Nephron (organoid): ENCODE measurements at regions not wholly inside any gene's neighbourhood (a gene's known extent, or its start where the extent isn't known, plus 50 kb on each side); places are given as distances from the start of the nearest gene placed in this dataset.
A peak's percentile ranks its signal among the peaks of the same experiment; 100 is the strongest.

ENCODE experiments used
- H3K27ac Mint-ChIP-seq, 3 experiments: 2 replicates each; pipeline ENCODE4 v1.8.0; 2020; ENCODE audit warnings: mixed read lengths in 3 of 3, mild to moderate bottlenecking in 2 of 3, moderate library complexity in 1 of 3
- H3K27me3 Mint-ChIP-seq: 2 replicates; pipeline ENCODE4 v1.8.0; 2021; ENCODE audit warnings: low read depth, mild to moderate bottlenecking, moderate library complexity, mixed read lengths
- H3K36me3 Mint-ChIP-seq: 2 replicates; pipeline ENCODE4 v1.8.0; 2020; ENCODE audit warnings: low read depth, mixed read lengths
- H3K4me1 Mint-ChIP-seq: 2 replicates; pipeline ENCODE4 v1.8.0; 2020; ENCODE audit warnings: mixed read lengths
- H3K4me3 Mint-ChIP-seq, 3 experiments: 2 replicates each; pipeline ENCODE4 v1.8.0; 2020; ENCODE audit warnings: mild to moderate bottlenecking in 3 of 3, mixed read lengths in 3 of 3, moderate library complexity in 2 of 3
- H3K9me3 Mint-ChIP-seq: 2 replicates; pipeline ENCODE4 v1.8.0; 2020; ENCODE audit warnings: mixed read lengths
- CTCF ChIP-seq, 3 experiments: fragments of 200-600 bp; sonication (generic); IDR thresholded peaks; one replicate each; pipeline ENCODE4 v1.5.0; 2021; ENCODE audit warnings: antibody characterized with exemption in 3 of 3; ENCODE audit not compliant: unreplicated experiment in 3 of 3

GRCh38 chr17:53017227-53017626, 805.5 kb upstream of the KIF2B start:
- H3K36me3 Mint-ChIP-seq: no peaks in the 10 kb centered on the region
- H3K9me3 Mint-ChIP-seq: peaks cover 8% of the 10 kb centered on the region
- no peak overlapping the region for H3K4me3 Mint-ChIP-seq
- H3K27me3 Mint-ChIP-seq: no peaks in the 10 kb centered on the region
- TF ChIP-seq CTCF (IDR thresholded peaks at IDR 0.05; ENCODE audit: unreplicated experiment in 3 of 3): no peak
- H3K4me1 Mint-ChIP-seq: no peaks in the 10 kb centered on the region
- no peak overlapping the region for H3K27ac Mint-ChIP-seq

DNA sequence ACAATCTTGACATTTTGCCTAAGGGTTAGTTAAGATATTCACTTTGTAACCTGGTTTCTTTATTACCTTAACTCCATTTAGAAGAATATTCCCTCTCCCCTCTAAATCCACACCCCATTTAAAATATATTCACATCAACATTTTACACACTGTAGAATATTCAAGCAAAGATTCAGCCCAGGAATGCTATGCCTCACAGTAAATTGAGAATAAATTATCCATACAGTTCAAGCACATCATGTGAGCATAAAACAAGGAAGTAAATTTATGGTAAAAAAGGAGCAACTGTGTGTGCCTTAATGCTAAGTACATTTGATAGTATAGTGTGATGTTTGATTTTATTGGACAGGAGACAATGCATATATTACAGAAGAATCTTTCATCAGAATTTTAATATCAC, 806.6 kb upstream of the KIF2B start:
- H3K27ac Mint-ChIP-seq: peak overlapping the region in 1 of 3 experiments; percentile 36
- H3K4me3 Mint-ChIP-seq: no peak overlapping the region
- no peaks in the 10 kb centered on the region for H3K27me3 Mint-ChIP-seq
- H3K9me3 Mint-ChIP-seq: peaks cover 8% of the 10 kb centered on the region
- TF ChIP-seq CTCF (IDR thresholded peaks at IDR 0.05; ENCODE audit: unreplicated experiment in 3 of 3): no peak
- no peaks in the 10 kb centered on the region for H3K36me3 Mint-ChIP-seq
- no peaks in the 10 kb centered on the region for H3K4me1 Mint-ChIP-seq

- no peaks in the 10 kb centered on the region for H3K4me1 Mint-ChIP-seq
- H3K27ac Mint-ChIP-seq: peak overlapping the region in 1 of 3 experiments; percentile 91
- H3K36me3 Mint-ChIP-seq: no peaks in the 10 kb centered on the region
- no peak for TF ChIP-seq CTCF (IDR thresholded peaks at IDR 0.05; ENCODE audit: unreplicated experiment in 3 of 3)
- no peaks in the 10 kb centered on the region for H3K27me3 Mint-ChIP-seq
- no peak overlapping the region for H3K4me3 Mint-ChIP-seq
- no peaks in the 10 kb centered on the region for H3K9me3 Mint-ChIP-seq
Measured at GRCh38 chr17:53012364-53012763, 810.4 kb upstream of the KIF2B start.

DNA sequence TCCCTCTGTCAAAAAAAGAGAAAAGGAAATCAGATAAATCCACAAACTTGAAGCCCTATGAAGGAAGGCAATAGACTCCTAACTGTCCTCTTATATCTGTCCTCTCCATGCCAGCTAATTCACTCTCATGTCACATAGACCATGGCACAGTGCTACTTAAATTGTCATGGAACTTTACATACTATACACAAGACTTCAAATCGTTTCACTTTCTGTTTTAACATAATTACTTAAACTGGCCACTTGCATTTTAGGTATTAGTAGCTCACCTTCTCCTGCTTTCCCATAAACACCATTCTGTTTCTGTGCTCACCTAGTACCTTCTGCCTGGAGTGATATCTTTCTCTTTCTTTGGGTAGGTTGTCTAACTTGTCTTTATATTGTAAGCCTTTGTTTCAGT, 816.7 kb upstream of the KIF2B start:
- no peaks in the 10 kb centered on the region for H3K36me3 Mint-ChIP-seq
- no peak for TF ChIP-seq CTCF (IDR thresholded peaks at IDR 0.05; ENCODE audit: unreplicated experiment in 3 of 3)
- H3K4me1 Mint-ChIP-seq: no peaks in the 10 kb centered on the region
- peaks cover 4% of the 10 kb centered on the region for H3K9me3 Mint-ChIP-seq
- no peak overlapping the region for H3K27ac Mint-ChIP-seq
- no peak overlapping the region for H3K4me3 Mint-ChIP-seq
- H3K27me3 Mint-ChIP-seq: no peaks in the 10 kb centered on the region

DNA sequence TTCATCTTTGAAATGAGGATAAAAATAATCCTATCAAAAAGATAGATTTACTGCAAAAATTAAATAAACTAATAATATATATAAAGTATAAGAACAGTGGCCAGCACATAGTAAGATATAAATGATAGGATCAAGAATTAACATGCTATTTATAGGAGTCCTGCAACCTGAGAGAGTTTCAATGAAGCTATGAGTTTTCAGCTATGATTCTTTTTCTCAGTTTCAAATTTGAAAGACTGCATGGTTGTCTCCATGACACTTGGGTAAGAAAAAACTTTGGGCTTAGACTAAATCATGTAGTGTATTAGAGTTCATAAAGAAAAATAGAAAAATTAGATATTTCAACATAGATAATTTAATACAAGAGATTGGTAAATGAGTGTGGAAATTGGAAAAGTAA, 817.8 kb upstream of the KIF2B start:
- Mint-ChIP-seq H3K4me1 (no peaks in the 10 kb centered on the region), H3K4me3 (no peak overlapping the region), H3K36me3 (no peaks in the 10 kb centered on the region), H3K9me3 (peaks cover 8% of the 10 kb centered on the region), H3K27ac (no peak overlapping the region), H3K27me3 (no peaks in the 10 kb centered on the region)
- TF ChIP-seq CTCF (IDR thresholded peaks at IDR 0.05; ENCODE audit: unreplicated experiment in 3 of 3): no peak

DNA sequence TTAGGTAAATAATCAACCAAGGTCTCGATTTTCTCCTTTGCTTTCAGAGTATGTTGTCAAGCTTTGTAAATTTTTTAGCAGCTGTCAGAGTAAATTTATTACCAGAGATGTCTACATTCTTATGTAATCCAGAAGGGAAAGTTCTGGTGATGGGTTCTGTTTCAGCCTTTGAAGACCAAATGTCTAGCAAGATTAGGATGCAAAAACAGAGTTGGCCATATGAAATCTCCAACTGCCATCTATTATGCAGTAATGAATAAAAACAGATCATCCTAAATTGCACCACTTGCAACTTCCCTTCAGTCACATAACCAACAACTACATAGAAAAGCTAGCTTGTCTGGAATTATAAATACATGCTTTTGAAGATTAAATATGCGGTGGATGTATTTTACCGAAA, 826.8 kb upstream of the KIF2B start:
- Mint-ChIP-seq H3K4me1 (no peaks in the 10 kb centered on the region), H3K36me3 (no peaks in the 10 kb centered on the region), H3K9me3 (peaks cover 6% of the 10 kb centered on the region), H3K27ac (no peak overlapping the region), H3K4me3 (no peak overlapping the region), H3K27me3 (no peaks in the 10 kb centered on the region)
- no peak for TF ChIP-seq CTCF (IDR thresholded peaks at IDR 0.05; ENCODE audit: unreplicated experiment in 3 of 3)
